Superior temporal gyrus (tissue), 1 donor: ENCODE measurements at regions not wholly inside any gene's neighbourhood (a gene's known extent, or its start where the extent isn't known, plus 50 kb on each side); places are given as distances from the start of the nearest gene placed in this dataset.

Source experiments
- DNase-seq: peaks from one replicate; pipeline ENCODE4 v3.0.0-alpha.2; 2016; ENCODE audit errors: extremely low spot score

GRCh38 chrX:30161043-30161442 is 54.3 kb upstream of the MAGEB2 start:
- no peak for DNase-seq
